CMK (cell line): ENCODE measurements at regions not wholly inside any gene's neighbourhood (a gene's known extent, or its start where the extent isn't known, plus 50 kb on each side); places are given as distances from the start of the nearest gene placed in this dataset.
"Not testable (repeated sequence)": the region's sequence is repeated elsewhere in the genome, so short reads cannot be mapped to it uniquely, and the experiment has no call there.

Source experiments
- DNase-seq: peaks from one replicate; pipeline ENCODE4 v3.0.0-alpha.2; 2010; ENCODE audit warnings: low read depth

GRCh38 chr4:14368391-14368790 lies 633.9 kb upstream of the CPEB2 start:
- no peak for DNase-seq

DNA sequence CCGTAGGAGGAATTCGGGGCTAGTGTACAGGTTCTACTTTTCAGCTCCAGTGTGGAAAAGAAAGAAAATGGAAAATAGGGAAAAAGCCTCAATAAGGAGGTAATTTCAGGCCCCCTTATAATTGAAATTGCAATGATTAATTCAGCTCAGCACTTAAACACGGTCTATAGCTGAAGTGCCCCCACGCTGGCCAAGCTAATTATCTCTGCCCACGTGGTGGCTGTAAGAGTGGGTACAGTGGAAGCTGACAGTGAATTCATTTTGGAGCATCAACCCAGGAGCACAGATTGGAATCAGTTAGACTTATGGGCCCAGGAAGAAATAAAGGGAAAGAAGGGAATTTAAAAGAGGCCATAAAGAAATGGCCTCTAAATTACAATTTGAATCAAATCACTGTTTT lies 631.1 kb upstream of the CPEB2 start:
- no peak for DNase-seq

DNA sequence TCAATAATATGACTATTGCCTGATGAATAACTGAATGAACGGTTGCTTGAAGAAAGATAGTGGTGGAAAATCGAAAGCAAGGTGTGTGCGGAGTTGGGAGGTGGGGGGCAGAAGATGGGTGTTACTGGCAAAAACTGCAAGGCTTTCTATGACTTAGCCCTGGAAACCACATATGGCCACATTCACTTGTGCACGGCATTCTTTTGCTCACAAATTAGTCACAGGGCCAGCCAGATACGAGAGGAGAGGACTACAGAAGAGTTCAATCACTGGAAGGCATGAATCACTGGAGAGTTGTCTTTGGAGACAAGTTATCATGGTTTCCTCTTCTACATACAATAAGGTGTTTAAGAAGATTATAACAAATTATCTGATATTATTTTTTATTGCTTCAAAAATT lies 626.5 kb upstream of the CPEB2 start:
- no peak for DNase-seq

- no peak for DNase-seq
Measured at GRCh38 chr4:14379183-14379582, 623.1 kb upstream of the CPEB2 start.

DNA sequence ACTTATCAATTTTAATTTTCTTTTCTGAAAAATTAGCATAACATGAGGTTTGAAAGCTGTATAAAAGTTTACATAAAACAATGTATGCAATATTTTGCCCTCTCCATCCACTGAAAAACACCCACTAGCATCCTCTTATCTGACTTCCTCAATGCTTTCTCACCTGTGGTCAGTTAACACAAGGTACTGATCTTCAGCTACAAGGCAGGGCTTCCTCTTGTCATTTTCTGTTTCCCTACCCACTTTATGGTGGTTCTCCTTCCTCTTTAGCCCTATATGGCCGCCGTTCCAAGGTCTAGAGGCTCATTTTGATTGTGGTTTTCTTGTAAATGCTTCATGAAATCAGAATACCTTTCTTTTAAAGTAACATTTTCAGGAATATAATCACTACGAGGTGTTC lies 618.6 kb upstream of the CPEB2 start:
- DNase-seq: no peak

GRCh38 chr4:14384824-14385223 lies 617.5 kb upstream of the CPEB2 start:
- DNase-seq: no peak

DNA sequence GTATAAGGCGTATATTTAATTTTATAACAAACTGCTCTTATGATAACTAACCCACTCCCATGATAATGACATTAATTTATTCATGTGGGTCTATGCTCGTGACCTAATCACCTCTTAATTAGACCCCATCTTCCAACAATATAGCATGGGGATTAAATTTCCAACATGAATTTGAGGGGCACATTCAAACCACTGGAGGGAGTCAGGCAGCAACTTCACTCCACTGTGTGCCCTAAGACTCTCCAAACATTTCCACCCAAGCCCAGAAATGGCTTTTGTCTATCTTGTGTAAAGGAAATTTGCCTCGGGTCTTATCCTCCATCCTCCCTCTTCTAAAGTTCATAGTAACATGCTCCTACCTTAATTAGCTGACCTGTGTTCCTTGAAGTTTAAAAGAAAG lies 616.1 kb upstream of the CPEB2 start:
- no peak for DNase-seq

DNA sequence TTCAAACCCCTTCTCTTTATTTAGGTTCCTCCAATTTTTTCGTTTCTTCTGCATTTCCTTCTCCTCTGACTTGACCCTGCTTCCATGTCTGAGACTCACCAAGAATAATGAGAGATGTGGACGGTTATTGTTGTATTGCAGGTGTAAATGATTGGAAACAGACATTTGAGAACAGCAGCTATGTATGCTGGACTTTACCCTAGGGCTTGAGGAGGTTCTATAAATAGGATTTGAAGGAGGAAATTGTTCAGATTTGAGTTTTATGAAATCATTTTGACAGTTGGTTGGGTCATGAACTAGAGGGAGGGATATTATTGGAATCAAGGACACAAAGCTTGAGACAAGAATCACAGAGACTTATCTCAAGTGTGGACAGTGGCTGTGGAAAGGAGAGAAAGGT lies 614.6 kb upstream of the CPEB2 start:
- no peak for DNase-seq

GRCh38 chr4:14392378-14392777 lies 609.9 kb upstream of the CPEB2 start:
- no peak for DNase-seq

GRCh38 chr4:14396183-14396582 lies 606.1 kb upstream of the CPEB2 start:
- no peak for DNase-seq

DNA sequence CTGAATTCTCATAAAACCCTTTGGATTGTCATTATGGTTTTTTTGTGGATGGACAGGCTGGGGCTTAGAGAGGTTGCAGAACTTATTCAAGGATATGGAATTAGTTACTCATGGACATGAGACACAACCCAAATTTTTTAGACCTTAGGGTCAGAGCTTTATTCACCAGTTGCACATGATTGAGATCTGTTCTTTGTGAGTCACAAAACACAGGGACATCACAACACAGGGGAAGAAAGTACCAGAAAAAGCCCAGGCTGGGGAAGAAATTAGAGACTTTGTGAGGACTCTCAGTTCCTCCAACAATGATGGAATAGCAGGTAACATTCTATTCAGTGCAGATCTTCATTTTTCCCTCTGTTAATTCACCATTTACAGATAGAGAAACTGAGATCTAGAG lies 602.4 kb upstream of the CPEB2 start:
- no peak for DNase-seq

DNA sequence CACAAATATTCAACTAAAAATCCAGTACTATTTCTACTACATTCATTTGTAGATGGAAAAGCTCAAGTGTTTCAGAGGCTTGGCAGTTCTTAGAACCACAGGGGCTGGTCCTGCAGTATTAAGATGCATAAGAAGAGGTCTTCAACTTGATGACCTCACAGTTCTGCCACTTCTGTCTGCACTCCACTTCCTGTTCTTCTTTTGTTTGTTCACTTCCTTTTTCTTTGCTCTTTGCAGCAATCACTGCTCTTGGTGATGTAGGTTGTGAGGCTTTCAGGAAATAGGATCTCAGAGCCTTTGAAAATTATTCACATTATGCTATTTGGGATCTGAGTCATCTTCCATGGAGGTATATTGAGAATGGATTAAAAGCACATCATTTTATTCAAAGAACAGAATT lies 602.0 kb upstream of the CPEB2 start:
- DNase-seq: no peak

GRCh38 chr4:14403132-14403531 lies 599.1 kb upstream of the CPEB2 start:
- DNase-seq: no peak

DNA sequence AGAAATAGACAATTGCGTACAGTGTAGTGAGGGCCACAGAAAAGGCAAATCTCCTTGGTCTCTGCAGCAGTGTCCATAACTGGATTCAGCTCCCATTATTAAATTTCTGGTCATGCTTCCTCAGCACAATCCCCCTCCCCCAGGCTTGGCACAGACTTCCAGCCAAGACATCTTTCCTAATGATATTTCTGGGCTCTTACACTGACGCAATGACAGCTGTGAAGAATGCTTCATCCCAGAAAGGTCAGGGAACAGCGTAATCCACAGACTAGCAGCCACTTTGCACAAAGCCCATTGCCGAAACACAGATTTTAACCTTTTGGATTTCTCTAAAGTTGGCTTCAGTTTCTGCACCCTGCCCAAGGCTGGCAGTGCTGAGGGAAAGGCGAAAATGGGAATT lies 597.6 kb upstream of the CPEB2 start:
- no peak for DNase-seq

GRCh38 chr4:14410516-14410915 lies 591.8 kb upstream of the CPEB2 start:
- no peak for DNase-seq

- DNase-seq: no peak
Measured at GRCh38 chr4:14415146-14415545, 587.1 kb upstream of the CPEB2 start.

DNA sequence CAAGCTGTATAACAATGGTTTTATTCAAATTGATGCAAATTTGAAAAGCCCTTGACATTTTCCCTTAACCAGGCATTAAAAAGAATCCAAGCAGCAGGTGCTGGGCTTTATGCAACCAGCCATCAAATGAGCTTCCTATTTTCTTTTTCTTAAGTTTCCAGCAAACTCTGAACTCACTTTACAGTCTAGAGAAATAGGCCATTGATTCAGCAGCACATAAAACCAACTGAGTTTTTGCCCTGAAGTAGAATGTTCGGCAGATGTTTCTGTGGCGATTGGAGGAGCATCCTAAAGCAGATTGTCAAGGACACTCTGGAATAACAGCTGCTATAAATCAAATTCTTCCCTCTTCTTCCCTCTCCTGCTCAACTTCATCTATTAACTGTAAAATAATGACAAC lies 582.8 kb upstream of the CPEB2 start:
- no peak for DNase-seq

GRCh38 chr4:14426297-14426696 lies 576.0 kb upstream of the CPEB2 start:
- not testable (repeated sequence) for DNase-seq

GRCh38 chr4:14428125-14428524 lies 574.2 kb upstream of the CPEB2 start:
- DNase-seq: no peak

DNA sequence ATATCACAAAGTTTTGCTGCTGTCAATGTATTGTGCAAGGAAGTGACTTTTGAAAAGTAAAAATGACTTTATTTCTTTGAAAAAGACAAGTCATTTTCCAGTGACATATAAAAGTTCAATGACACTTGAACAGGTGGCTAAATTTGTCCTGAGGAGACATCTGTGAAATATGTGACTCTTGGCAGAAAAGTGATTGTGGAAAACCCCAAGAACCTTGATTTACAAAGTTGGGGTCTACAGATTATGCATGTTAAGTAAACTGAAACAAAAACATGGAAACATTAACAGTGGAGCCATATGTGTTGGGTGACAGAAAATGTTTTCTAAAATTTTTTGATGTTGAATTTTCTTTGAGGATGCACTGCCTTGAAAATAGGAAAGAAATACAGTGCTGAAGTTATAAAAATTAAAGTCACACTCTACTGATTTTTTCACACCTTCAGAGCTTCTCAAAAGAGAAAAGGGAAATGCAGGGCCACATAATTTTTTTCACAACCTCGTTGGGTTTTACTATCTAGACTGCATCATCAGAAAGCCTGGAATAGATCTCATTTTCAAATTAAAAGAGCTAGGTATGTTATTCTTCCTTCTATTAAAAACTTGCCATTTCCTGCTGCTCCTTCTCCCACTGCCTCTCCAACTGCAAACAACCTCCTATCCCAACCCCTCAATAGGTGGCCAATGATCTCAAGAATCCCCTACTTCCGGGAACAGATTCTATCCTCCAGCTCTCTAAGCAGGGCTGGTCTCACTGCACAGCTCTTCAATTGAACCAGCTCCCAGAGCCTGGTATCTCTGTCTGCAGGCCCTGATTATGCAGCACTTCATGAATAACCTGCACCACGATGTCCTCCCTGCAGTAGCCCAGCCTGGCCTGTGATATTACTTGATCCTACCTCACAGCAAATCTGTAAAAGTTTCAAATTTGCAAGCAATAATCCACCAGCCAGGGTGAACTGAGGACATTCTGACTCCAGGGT lies 570.8 kb upstream of the CPEB2 start:
- DNase-seq: no peak

- no peak for DNase-seq
Measured at GRCh38 chr4:14434483-14434882, 567.8 kb upstream of the CPEB2 start.

GRCh38 chr4:14434916-14435315 lies 567.4 kb upstream of the CPEB2 start:
- no peak for DNase-seq

DNA sequence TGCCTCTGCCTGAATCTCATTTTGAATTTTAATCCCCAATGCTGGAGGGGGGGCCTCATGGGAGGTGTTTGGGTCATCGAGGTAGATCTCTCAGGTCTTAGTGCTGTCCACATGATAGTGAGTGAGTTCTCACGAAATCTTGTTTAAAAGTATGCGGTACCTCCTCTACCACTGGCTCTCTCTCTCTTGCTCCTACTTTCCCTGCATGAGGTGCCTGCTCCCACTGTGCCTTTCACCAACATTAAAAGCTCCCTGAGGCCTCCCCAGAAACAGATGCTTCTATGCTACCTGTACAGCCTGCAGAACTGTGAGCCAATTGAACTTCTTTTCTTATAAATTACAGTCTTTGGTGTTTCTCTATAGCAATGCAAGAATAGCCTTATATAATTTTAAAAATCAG lies 560.7 kb upstream of the CPEB2 start:
- no peak for DNase-seq

DNA sequence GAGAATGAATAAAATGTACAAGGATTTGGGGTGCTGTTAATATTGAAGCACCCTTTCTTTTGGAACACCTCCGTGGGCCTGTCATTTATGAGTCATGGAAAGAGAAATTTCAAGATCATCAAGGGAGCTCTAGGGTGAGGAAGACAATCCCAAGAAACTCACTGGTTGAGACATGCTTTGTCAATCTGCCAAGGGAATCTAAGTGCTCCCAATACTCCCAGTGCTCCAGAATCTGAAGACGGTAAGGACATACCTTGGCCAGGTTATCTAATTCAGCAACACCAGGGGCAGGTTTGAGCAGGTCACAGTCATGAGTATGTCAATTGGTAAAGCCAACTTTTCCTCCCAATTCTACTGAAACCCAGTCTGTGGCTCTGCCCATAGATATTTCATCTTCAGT lies 556.4 kb upstream of the CPEB2 start:
- no peak for DNase-seq
